SK-N-MC (cell line): ENCODE measurements at regions not wholly inside any gene's neighbourhood (a gene's known extent, or its start where the extent isn't known, plus 50 kb on each side); places are given as distances from the start of the nearest gene placed in this dataset.
"Not testable (repeated sequence)": the region's sequence is repeated elsewhere in the genome, so short reads cannot be mapped to it uniquely, and the experiment has no call there.

Source experiments
- DNase-seq: peaks from one replicate; pipeline ENCODE4 v3.0.0-alpha.2; 2011; ENCODE audit warnings: low read depth, low spot score
- H3K27ac ChIP-seq: fragments of 200-600 bp; sonication (generic); 2 replicates; pipeline ENCODE4 v1.5.1; 2016; ENCODE audit warnings: mixed run types
- H3K36me3 ChIP-seq: fragments of 200-600 bp; sonication (generic); 2 replicates; pipeline ENCODE4 v1.6.1; 2017; ENCODE audit warnings: antibody characterized with exemption, low read length, mixed read lengths; ENCODE audit not compliant: insufficient read depth
- H3K4me3 ChIP-seq: fragments of 200-600 bp; sonication (generic); 2 replicates; pipeline ENCODE4 v1.5.1; 2016
- H3K9ac ChIP-seq: fragments of 200-600 bp; sonication (generic); 2 replicates; pipeline ENCODE4 v1.8.0; 2017; ENCODE audit warnings: mixed run types, mixed read lengths; ENCODE audit not compliant: insufficient read length
- H3K9me3 ChIP-seq: fragments of 200-600 bp; sonication (generic); 2 replicates; pipeline ENCODE4 v1.6.1; 2017; ENCODE audit warnings: low read depth, mild to moderate bottlenecking, antibody characterized with exemption, low read length, moderate library complexity, mixed read lengths
- EZH2 ChIP-seq: fragments of 200-600 bp; sonication (generic); IDR thresholded peaks from one replicate; pipeline ENCODE4 v1.6.1; 2017; ENCODE audit warnings: antibody characterized with exemption
- FOXP2 ChIP-seq: optimal IDR thresholded peaks from 2 replicates; pipeline ENCODE3; 2011; ENCODE audit warnings: mild to moderate bottlenecking, moderate library complexity; ENCODE audit not compliant: insufficient read depth; ENCODE audit errors: extremely low read length, control extremely low read depth
- POLR2AphosphoS5 ChIP-seq: IDR thresholded peaks from 2 replicates; pipeline ENCODE4 v1.6.1; 2012; ENCODE audit warnings: mild to moderate bottlenecking, low read depth, low read length, borderline replicate concordance

- no peaks in the 10 kb centered on the region for H3K36me3 ChIP-seq
- H3K27ac ChIP-seq: no peak overlapping the region
- no peak overlapping the region for H3K4me3 ChIP-seq
- H3K9me3 ChIP-seq: no peaks in the 10 kb centered on the region
- no peak for TF ChIP-seq EZH2
- no peak for TF ChIP-seq POLR2AphosphoS5
- TF ChIP-seq FOXP2: no peak
- DNase-seq: no peak
- H3K9ac ChIP-seq: no peak overlapping the region
Observed at GRCh38 chrX:9279234-9279544, 185.7 kb upstream of the TBL1X start.

- Histone ChIP-seq H3K27ac (no peak overlapping the region), H3K4me3 (no peak overlapping the region), H3K9ac (no peak overlapping the region), H3K9me3 (no peaks in the 10 kb centered on the region), H3K36me3 (no peaks in the 10 kb centered on the region)
- TF ChIP-seq EZH2 (no peak), FOXP2 (no peak), POLR2AphosphoS5 (no peak)
- DNase-seq: no peak
Observed at GRCh38 chrX:9280831-9281230, 184.0 kb upstream of the TBL1X start.

DNA sequence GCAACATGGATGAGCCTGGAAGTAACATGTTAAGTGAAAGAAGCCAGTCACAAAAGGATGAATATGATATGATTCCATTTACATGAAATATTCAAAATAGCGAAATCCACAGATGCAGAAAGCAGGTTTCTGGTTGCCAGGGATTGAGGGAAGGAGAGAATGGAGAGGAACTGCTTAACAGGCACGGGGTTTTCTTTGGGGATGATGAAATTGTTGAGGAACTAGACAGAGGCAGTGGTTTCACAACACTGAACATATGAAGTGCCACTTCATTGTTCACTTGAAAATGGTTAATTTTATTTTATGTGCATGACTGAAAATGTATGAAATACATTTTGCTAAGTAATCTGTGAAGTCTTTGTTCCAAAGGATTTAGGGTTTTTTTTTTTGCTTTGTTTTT, 182.5 kb upstream of the TBL1X start:
- no peak overlapping the region for H3K4me3 ChIP-seq
- H3K9ac ChIP-seq: no peak overlapping the region
- H3K27ac ChIP-seq: no peak overlapping the region
- DNase-seq: no peak
- no peaks in the 10 kb centered on the region for H3K36me3 ChIP-seq
- H3K9me3 ChIP-seq: no peaks in the 10 kb centered on the region
- TF ChIP-seq POLR2AphosphoS5: no peak
- TF ChIP-seq FOXP2: no peak
- TF ChIP-seq EZH2: no peak

DNA sequence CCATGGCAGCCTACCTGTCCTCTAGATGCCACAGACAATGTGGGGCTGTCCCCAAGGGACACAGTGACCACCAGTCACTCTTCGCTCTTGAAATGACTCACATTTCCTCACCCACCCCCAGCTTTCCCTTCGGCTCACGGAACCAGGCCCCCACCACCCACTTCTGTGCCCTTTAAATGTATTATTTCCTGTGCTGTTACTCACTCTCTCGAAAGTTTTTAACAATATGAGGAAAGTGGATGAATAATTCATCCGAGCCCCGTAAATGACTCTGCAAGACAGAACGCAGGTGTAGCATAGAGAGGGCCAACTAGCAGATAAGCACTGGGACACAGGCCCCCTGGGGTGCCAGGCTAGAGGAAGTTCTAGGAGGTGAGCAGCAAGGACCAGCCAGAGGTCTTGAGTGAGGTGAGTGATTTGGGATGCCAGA, 179.5 kb upstream of the TBL1X start:
- TF ChIP-seq EZH2 (no peak), FOXP2 (no peak), POLR2AphosphoS5 (no peak)
- Histone ChIP-seq H3K9ac (no peak overlapping the region), H3K9me3 (no peaks in the 10 kb centered on the region), H3K27ac (no peak overlapping the region), H3K36me3 (no peaks in the 10 kb centered on the region), H3K4me3 (no peak overlapping the region)
- no peak for DNase-seq

DNA sequence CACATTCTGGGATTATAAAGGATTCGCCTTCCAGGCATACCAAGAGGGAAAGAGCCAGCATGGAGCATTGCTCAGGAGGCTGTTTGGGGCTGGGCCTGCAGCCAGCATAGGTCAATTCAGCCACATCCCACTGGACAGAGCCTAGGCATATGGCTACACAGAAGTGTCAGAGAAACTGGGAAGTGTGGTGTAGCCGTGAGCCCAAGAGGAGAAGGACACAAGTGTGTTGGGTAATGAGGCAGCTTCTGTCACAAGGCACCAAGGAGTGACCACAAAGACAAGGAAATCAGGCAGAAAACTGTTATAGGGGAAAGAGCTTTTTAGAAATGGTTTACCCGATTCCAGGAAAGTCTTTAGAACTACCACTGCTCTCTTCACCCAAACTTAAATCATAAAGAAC, 178.6 kb upstream of the TBL1X start:
- Histone ChIP-seq H3K9me3 (no peaks in the 10 kb centered on the region), H3K9ac (no peak overlapping the region), H3K27ac (no peak overlapping the region), H3K36me3 (no peaks in the 10 kb centered on the region), H3K4me3 (no peak overlapping the region)
- TF ChIP-seq EZH2: no peak
- TF ChIP-seq FOXP2: no peak
- TF ChIP-seq POLR2AphosphoS5: no peak
- DNase-seq: no peak

DNA sequence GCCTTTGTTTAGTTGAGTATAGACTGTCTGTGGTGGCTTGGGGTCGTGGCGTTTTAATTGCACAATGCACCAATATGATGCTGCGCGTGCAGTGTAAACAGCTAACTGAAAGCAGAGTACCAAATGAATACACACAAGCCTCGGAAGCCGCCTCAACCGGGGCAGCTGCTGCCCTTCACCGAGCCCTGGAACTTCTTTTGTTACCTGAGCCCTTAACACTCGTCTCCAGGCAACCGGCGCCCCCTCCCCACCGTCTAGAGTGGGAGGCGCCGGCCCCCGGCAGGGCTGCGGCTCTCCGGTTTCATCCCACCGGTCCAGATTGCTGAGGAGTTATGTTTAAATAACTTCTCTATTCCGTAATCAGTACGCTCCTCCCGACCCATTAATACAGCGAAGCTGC, 173.2 kb upstream of the TBL1X start:
- Histone ChIP-seq H3K27ac (no peak overlapping the region), H3K9me3 (no peaks in the 10 kb centered on the region), H3K36me3 (no peaks in the 10 kb centered on the region), H3K4me3 (no peak overlapping the region), H3K9ac (no peak overlapping the region)
- DNase-seq: no peak
- no peak for TF ChIP-seq POLR2AphosphoS5
- TF ChIP-seq EZH2: no peak
- TF ChIP-seq FOXP2: no peak

DNA sequence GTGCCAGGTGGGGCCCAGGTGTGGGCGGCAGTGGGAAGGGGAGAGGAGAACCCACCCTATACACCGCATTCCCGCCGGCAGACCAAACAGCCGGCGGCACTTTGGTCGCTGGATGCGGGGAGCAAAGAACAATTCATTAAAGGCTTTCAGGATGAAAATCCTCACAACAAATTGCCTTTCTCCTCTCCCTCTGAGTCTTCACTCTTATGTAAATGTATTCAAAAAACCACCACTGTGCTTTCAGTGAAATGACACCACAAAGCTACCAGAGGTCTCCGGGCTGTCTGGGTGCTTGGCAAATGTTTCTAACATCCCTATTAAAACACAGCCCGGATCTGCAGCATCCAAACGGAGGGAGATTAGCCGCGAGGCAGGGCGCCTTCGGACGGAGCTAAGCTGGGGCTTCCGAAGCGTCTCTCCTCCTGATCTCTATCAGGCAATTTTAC, 171.8 kb upstream of the TBL1X start:
- no peak for TF ChIP-seq EZH2
- no peak for TF ChIP-seq FOXP2
- no peak for TF ChIP-seq POLR2AphosphoS5
- H3K4me3 ChIP-seq: no peak overlapping the region
- DNase-seq: no peak
- H3K36me3 ChIP-seq: no peaks in the 10 kb centered on the region
- H3K9ac ChIP-seq: no peak overlapping the region
- no peak overlapping the region for H3K27ac ChIP-seq
- H3K9me3 ChIP-seq: no peaks in the 10 kb centered on the region

- no peaks in the 10 kb centered on the region for H3K36me3 ChIP-seq
- no peaks in the 10 kb centered on the region for H3K9me3 ChIP-seq
- no peak overlapping the region for H3K27ac ChIP-seq
- no peak overlapping the region for H3K4me3 ChIP-seq
- DNase-seq: no peak
- H3K9ac ChIP-seq: no peak overlapping the region
- TF ChIP-seq POLR2AphosphoS5 (no peak), FOXP2 (no peak), EZH2 (no peak)
Observed at GRCh38 chrX:9293903-9294302, 171.0 kb upstream of the TBL1X start.

- H3K36me3 ChIP-seq: no peaks in the 10 kb centered on the region
- H3K27ac ChIP-seq: no peak overlapping the region
- TF ChIP-seq FOXP2: no peak
- no peak for TF ChIP-seq POLR2AphosphoS5
- TF ChIP-seq EZH2: no peak
- H3K4me3 ChIP-seq: no peak overlapping the region
- no peak overlapping the region for H3K9ac ChIP-seq
- no peaks in the 10 kb centered on the region for H3K9me3 ChIP-seq
- no peak for DNase-seq
Observed at GRCh38 chrX:9295551-9295950, 169.3 kb upstream of the TBL1X start.

GRCh38 chrX:9298221-9298620, 166.6 kb upstream of the TBL1X start:
- DNase-seq: no peak
- Histone ChIP-seq H3K27ac (no peak overlapping the region), H3K9me3 (no peaks in the 10 kb centered on the region), H3K36me3 (no peaks in the 10 kb centered on the region), H3K4me3 (no peak overlapping the region), H3K9ac (no peak overlapping the region)
- no peak for TF ChIP-seq EZH2

- not testable (repeated sequence) for H3K9me3 ChIP-seq, H3K9ac ChIP-seq, H3K36me3 ChIP-seq, DNase-seq, H3K4me3 ChIP-seq, H3K27ac ChIP-seq
Observed at GRCh38 chrX:9299681-9300080, 165.2 kb upstream of the TBL1X start.
